Amygdala (tissue), 56 donors: ENCODE measurements at regions not wholly inside any gene's neighbourhood (a gene's known extent, or its start where the extent isn't known, plus 50 kb on each side); places are given as distances from the start of the nearest gene placed in this dataset.
A peak's percentile ranks its signal among the peaks of the same experiment; 100 is the strongest.

Experiments used
- DNase-seq, 56 donors: peaks; one replicate each; lab custom pipeline; 2025; lab: John Stamatoyannopoulos, UW

DNA sequence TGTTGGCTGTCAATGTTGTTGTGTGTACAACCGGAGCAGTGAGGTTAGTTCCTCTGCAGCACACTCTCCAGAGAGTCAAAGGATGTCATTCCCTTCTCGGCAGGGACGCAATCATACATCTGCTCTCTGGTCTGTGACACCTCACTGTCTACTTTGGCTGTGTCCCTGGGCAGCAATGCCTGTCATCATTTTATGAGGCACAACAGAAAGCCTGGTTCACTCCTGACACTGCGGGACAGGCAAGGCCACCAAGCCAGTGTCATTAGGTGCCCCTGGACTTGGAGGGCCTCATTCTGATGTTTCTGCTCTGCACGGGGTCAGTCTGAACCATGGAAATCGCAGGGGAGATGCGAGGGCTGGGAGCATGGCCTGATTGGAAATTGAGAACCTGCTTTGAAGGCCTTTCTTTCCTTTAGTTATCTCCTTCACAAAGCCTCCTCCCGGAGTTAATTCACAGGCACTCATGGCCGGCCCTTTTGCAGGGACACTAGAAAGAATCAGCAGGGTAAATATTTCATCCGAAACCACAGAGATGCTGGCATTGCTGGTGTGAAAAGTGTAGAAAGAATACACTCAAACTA, 284.4 kb downstream of the ZNF536 start:
- no peak for DNase-seq

- DNase-seq, result no peak
Measured at GRCh38 chr19:30653646-30654386, 281.6 kb downstream of the ZNF536 start.

DNA sequence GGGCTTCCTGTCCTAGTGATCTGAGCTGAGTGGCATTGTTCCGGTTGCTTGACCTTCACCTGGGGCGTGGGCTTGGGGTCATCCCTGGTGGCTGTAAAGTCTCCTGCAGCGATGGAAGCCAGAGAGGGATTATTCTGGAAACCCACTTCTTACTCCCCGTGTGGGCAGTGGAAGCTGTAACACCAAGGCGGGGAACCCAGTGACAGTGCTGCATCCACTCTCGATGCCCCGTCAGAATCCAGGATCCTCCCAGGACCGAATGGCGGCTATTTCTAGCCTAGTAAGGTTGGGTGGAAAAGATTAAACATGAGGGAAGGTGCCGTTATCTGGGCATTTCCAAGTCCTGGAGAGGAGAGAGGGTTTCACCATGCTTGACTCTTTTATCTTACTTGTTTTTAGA, 280.6 kb downstream of the ZNF536 start:
- DNase-seq, result no peak

GRCh38 chr19:30651691-30652090, 279.5 kb downstream of the ZNF536 start:
- DNase-seq, result no peak

GRCh38 chr19:30651066-30651465, 278.9 kb downstream of the ZNF536 start:
- DNase-seq, result no peak

DNA sequence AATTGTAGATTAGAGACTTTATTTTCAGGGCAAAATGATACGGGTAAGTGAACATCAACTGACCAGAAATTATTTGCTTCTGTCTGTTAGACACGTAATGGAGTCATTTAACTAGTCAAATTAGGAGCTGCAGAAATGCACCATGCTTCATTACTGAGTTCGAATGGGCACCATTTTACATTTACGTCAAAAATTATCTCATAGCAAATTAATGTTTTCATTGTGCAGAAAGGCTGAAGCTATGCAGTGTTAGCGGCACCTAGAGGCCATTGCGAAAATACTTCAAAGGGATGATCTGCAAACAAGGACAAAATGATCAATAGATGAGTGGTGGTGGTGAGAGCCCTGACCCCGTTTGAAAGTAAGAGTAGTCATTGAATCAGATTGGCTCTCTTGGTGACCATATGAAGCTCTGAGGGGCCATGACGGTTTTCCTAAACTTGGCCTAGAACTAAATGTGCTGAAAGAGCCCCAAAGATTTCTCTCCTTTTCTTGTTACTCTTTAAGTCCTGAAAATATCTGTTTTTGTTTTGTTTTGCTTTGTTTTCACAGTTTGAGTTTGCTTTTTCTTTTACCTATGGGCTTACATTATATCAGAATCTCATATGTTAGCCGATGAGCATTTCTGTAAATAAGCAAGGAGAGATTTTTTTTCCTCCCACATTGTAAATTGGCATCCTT, 277.9 kb downstream of the ZNF536 start:
- DNase-seq, result peak in 30 of 56 donors; percentile 7 to 83 (median 28)

- DNase-seq, result no peak
Measured at GRCh38 chr19:30648866-30649862, 277.0 kb downstream of the ZNF536 start.

DNA sequence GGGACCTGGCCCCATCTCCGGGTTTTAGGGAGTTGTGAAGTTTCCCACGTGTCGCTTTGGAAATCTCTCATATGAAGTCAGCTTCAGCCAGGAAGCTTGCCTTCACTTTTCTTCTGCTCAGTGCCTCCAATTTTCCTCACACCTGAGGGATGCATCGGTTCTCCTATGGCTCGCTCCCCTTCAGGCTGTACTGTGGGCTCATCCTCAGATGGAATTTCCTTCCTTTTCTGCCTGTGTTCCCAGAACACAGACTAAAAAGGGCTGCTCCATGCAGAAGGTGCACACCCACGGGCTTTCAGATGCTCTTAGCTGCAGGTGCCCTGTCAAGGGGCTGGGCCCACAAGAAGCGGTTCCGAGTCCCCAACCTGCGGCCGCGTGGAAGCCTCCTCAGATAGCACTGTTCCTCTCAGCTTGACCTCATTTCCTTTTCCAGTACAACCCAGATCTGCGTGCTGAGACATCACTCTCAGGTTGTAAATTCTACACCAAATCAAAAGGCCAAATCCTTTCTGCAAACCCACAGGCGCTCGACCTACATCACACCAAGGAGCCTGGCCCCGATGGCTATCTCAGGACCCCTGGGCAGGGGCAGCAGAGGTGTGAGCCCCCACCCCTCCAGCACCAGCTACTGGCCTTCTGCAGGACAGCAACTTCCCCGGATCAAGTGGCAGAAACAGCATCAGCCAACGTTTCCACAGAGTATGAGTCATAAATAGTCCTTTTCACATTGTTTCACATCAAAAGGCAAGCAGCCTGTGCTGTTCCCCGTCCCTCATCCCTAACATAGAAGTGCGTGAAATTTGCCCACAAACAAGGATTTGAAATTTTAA, 275.9 kb downstream of the ZNF536 start:
- DNase-seq, result peak in 5 of 56 donors; percentile 16 to 42 (median 33)

GRCh38 chr19:30646806-30647205, 274.6 kb downstream of the ZNF536 start:
- no peak for DNase-seq

DNA sequence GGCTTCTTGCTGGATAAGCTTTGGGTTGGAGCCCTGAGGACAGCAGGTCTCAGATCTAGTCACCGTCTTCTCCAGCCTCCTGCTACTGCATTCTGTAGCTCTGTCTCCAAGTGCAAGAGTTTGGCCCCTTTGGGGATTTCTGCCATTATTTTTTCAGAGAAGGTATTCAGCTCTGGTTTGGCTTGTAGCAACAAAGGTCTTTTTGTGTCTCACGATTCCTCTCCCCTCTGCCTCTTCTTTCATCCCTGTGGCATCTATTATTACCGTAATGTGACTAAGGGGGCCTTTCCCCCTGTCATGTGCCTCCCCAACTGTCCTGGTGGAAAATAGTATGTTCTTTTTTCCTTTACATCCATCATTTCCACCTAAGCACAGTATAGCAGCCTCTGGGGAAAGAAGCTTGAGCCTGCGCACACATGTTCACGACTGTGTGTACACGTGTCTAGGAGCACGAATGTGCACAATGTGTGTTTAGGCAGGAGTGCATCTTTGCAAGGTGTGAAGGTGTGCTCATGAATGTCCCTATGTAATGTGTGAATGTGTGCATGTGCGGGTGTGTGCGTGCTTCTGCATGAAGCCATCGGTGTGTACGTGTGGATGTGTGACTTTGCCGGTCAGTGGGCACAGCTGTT, 273.9 kb downstream of the ZNF536 start:
- DNase-seq, result no peak

GRCh38 chr19:30640252-30640965, 268.2 kb downstream of the ZNF536 start:
- no peak for DNase-seq

- no peak for DNase-seq
Measured at GRCh38 chr19:30638889-30639288, 266.7 kb downstream of the ZNF536 start.

GRCh38 chr19:30637926-30638325, 265.7 kb downstream of the ZNF536 start:
- no peak for DNase-seq

DNA sequence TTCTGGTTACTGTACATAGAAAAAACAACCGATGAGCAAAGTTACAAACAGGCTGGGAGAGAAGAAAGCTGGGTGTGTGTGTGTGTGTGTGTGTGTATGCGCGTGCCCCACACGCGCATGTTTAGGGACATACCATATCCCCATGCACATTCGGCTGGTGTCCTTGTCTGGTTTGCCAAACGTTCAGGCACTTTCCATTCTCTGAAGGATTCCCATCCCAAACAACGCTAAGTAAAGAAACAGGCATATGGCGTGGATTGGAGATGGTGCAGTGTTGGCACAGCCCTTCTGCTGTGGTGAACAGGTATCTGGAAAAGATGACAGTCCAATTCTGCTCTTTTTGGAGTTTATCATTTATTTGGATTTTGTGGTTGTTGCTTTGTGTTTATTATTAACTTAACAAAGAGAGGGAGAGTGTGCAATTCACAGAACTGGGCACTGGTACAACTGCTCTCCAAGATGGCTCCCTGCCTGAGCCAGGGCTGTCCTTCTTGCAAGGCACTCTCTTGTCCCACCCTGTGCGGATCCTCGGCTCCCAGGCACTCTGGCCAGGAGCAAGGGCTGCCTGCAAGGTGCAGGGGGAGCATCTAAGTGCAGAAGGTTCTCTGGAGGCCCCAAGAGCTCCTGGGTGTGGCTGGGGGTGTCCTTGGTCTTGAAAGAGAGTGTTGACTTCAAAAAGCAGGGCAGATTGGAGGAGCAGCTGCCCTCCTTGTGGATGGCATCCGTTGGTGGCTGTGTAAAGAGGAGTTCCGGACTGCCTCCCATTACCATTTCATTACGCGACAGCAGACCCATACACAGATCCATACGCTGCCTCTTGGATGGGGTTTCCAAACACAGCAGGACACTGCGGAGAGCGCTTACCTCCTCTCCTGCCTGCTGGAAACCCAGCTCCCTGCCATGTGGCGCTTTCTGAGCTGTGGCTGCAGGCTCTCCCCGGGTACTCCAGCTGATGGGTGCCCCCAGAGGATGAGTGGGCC, 263.1 kb downstream of the ZNF536 start:
- no peak for DNase-seq

DNA sequence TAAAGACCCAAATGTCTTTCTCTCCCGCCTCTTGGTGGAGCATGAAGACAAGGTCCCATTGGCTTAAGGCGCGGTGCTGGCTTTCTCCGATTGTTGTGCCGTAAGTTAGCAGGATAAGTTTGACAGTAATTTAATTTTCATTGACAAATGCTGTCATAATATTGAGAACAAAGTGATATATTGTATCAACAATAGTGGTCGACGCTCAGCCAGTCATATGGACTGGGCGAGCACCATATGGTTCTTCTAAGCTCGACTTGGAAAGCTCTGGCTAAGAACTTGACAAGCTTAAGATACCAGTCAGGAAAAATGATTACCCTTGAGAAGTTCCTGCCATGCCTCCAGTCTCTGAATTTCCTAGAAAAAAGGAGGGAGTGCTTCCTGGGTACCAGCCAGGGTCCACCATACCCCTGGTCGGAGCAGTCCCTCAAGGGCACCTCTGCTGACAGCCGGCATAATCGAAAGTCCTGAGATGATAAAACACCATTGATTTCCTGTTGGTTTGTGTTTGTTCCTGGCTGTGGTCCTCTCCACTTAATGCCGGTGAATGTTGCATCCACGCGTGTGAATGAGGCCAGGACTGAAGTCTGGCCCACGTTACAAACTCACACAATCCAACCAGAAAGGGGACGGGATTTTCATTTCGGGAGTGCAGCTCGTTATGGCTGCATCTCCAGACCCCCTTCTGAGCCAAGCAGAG, 262.1 kb downstream of the ZNF536 start:
- no peak for DNase-seq

DNA sequence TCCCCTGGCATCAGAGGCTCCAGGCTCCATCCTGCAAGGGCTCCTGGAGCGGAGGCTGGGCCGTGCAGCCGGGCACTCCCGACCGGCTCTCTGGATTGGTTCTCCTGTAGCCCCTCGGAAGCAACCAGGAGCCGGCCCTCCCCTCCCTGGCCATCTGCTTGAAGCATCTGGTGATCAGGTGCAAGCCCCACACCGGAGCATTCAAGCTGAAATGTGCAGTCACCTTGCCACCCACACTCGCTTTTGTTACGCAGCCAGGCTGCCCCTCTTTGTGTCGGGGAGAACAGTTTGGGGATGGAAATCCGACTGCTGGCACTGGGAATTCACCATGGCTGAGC, 258.8 kb downstream of the ZNF536 start:
- peak in 2 of 56 donors; percentile 15 to 21 for DNase-seq
